Ovary (tissue), 3 donors: ENCODE measurements at regions not wholly inside any gene's neighbourhood (a gene's known extent, or its start where the extent isn't known, plus 50 kb on each side); places are given as distances from the start of the nearest gene placed in this dataset.

ENCODE experiments used
- EP300 ChIP-seq: sonication (generic); formaldehyde crosslinking; IDR thresholded peaks from one replicate; pipeline ENCODE4 v1.6.1; 2017; ENCODE audit warnings: antibody characterized with exemption
- TF ChIP-seq, protein P1 (sequence below), 3 donors: fragments of 450-650 bp in 2 of 3; fragments of 200-600 bp in 1 of 3; IDR thresholded peaks; one replicate each; pipeline versions ENCODE4 v1.5.1 to v1.8.0; 2016 to 2022; ENCODE audit warnings: antibody characterized with exemption in 3 of 3, mild to moderate bottlenecking in 1 of 3
- donor health status: DM: no; HTN: no; CAD: no.

DNA sequence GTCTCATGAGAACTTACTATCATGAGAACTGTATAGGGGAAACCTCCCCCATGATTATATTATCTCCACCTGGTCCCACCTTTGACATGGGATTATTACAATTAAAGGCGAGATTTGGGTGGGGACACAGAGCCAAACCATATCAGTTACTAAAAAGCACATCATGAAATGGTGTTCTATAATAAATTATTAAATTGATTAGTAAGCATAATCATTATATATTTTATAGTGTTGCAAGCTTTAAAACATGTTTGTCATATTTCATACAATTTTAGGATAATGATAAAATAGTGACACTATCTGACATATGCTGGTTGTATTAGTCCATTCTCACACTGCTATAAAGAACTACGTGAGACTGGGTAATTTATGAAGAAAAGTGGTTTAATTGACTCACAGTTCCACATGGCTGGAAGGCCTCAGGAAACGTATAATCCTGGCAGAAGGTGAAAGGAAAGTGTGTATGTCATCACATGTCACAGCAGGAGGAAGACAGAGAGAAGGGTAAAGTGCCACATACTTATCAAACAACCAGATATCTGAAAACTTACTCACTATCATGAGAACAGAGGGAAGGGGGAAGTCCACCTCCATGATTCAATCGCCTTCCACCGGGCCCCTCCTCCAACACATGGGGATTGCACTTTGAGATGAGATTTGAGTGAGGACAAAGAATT lies 539.2 kb upstream of the OLFM3 start:
- TF ChIP-seq, protein P1, sequence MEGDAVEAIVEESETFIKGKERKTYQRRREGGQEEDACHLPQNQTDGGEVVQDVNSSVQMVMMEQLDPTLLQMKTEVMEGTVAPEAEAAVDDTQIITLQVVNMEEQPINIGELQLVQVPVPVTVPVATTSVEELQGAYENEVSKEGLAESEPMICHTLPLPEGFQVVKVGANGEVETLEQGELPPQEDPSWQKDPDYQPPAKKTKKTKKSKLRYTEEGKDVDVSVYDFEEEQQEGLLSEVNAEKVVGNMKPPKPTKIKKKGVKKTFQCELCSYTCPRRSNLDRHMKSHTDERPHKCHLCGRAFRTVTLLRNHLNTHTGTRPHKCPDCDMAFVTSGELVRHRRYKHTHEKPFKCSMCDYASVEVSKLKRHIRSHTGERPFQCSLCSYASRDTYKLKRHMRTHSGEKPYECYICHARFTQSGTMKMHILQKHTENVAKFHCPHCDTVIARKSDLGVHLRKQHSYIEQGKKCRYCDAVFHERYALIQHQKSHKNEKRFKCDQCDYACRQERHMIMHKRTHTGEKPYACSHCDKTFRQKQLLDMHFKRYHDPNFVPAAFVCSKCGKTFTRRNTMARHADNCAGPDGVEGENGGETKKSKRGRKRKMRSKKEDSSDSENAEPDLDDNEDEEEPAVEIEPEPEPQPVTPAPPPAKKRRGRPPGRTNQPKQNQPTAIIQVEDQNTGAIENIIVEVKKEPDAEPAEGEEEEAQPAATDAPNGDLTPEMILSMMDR (IDR thresholded peaks at IDR 0.05) = no peak
- TF ChIP-seq EP300 = no peak
